Amniotic stem cell (primary cell): ENCODE measurements at regions not wholly inside any gene's neighbourhood (a gene's known extent, or its start where the extent isn't known, plus 50 kb on each side); places are given as distances from the start of the nearest gene placed in this dataset.

Source experiments
- DNase-seq: peaks from one replicate; lab custom pipeline; 2025; lab: John Stamatoyannopoulos, UW

DNA sequence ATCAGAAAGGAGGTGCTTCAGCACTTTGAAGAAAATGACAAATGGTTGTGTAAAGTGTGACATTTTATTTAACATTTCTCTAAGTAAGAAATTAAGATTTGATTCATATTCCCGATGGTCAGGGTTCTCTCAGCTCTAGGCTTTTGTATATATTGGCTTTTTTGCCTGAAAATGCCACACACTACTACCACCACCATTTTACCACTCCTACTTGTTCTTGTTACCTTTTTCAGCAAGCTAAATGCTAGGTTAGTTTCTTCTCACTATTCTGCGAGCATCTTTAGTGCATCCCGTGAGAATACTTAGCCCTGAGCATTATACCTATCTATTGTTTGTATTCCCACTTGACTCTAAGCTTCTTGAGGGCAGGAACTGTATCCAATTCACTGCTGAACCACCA is 177.6 kb upstream of the MTNR1B start:
- no peak for DNase-seq

DNA sequence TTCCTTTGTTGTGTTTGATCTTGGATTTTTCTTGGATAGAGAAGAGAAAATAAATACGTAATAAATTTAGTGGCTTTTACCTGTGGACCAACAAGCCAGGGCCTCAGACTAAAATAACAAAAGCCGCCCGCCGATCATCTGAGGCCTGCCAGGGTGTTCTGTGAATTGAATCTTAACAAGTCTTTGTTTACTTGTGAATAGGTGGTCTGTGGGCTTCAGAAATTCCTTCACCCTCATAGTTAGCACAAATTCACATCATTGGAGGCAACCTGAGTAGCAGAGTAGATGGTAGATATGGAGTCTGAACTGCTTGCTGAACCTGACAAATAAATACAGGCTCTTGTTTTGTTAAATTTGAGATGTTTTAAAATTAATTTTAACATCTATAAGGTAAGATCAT is 176.3 kb upstream of the MTNR1B start:
- no peak for DNase-seq

DNA sequence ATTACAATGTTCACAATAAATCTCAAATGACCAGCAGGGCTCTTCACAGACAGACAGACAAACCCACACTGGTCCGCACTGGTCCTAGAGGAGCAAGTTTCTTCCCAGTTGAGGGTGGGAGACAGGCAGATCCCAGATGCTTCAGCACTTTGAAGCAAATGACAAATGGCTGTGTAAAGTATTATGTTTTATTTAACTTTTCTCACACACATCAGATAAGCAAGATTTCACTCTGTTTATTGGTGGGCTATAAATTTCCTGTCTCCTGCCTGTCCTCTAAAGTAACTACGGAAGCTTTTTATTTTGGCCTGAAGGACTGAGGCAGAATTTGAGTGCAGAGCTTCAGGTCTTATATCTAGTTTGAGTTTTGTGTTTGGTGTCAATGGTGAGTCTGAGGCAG is 174.7 kb upstream of the MTNR1B start:
- no peak for DNase-seq

DNA sequence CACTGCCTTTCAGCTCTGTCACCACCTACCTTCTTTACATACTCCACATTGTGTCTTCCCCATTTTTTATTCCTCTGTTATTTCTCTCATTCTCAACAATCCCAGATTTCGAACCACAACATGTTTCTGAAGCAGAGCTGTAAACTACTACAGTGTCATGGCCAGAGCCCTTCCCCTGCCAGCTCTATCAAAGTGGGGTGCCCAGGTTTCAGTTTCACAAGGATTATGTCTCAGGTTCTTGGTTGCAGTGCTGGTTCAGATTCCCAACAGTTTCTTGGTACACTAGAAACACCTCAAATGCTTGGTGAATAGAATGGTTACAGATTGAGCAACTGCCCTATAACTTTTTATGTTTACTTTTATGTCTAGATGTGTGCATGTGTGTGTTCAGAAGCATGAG is 172.7 kb upstream of the MTNR1B start:
- DNase-seq, result no peak

DNA sequence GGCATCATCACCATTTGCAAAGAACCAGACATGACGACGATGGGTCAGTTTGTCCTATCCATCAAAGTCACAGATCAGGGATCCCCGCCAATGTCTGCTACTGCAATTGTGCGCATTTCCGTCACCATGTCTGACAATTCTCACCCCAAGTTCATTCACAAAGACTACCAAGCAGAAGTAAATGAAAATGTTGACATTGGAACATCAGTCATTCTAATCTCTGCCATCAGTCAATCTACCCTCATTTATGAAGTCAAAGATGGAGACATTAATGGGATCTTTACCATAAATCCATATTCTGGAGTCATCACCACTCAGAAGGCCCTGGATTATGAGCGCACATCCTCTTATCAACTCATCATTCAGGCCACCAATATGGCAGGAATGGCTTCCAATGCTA is 171.6 kb upstream of the MTNR1B start:
- DNase-seq, result no peak

DNA sequence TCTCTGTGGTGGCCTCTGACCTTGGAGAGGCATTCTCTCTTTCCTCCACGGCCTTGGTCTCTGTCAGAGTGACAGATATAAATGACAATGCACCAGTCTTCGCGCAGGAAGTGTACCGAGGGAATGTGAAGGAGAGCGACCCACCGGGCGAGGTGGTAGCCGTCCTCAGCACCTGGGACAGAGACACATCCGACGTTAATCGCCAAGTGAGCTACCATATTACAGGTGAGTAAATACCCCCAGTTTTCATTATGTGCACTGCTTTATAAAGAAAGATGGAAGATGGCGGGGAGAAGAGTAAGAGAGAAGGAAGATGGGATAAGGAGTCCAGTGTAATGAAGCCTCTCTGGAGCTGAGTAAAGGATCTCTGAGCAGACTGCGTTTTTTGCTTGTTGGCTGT is 167.8 kb upstream of the MTNR1B start:
- no peak for DNase-seq

DNA sequence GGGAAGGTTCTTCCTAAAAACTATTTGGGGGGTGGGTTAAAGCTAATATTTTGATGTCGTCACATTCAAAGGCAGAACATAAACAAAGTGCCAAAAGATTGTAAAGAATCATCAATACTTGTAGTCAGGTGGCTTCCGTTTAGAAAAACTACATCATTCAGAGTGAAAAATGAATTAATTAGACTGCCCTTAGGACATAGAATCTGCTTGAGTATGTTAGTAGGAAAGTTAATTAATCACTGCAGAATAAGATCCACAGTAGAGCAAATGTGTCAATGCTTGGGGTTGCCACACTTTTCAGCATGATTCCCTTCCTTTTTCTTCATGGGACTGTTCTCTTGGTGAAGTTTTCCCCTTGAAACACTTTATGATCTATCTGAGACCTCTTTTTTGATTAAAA is 166.8 kb upstream of the MTNR1B start:
- no peak for DNase-seq

DNA sequence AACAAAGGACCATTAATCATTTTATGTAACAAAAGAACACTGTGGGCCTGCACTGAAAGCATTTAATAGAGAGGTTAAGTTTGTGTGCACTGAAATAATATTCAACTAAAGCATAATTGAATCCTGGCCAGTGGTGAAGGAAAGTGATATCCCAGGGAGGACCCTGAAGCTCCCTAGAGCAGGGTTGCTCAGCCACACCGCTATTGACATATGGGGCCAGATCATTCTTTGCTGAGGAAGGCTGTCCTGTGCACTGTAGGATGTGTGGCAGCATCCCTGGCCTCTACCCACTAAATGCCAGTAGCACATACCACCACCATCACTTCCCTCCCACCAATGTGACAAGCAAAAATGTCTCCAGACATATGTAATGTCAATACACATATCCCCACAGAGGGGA is 166.1 kb upstream of the MTNR1B start:
- DNase-seq, result no peak

DNA sequence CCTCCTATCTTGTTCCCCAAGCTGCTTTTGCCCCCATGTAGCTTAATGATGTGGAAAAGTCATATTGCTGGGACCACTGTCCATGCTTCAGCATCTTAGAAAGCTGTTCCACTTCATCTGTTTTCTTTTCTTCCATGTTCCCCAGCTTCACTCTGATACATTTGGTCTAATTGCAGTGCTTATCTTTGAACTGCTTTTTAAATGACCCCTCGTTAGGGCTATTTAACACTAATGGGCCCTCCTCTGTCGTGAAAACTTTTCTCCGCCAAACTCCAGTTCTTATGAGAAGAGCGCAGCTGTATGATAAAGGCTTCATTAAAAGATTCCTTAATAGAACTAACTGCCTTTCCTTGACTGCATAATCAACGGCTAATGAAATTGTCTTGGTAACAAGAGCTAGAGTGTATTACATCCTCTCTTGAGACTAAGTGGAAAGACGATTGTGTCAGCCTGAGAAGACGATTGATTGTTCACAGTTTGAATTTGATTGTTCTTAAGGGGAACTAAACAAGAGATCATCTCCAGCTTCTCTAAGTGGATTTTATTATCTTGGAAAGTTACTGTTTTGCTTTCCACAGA is 165.0 kb upstream of the MTNR1B start:
- no peak for DNase-seq

DNA sequence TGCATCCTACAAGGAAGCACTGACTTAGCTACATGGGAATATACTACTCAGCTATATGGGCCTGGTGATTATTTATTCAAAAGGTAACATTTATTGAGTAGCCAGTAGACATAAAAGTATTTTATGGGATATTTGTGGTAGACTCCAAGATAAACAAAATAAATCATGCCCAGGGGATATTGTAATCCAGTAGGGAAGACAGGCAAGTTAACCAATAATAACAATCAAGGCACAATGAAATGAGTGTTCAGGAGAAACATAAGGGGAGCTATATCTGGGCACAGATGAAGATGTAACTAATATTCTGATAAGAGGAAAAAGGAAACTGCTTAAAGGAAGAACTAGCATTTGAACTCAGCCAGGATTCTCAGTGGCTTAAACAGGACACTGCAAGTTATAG is 161.4 kb upstream of the MTNR1B start:
- no peak for DNase-seq

DNA sequence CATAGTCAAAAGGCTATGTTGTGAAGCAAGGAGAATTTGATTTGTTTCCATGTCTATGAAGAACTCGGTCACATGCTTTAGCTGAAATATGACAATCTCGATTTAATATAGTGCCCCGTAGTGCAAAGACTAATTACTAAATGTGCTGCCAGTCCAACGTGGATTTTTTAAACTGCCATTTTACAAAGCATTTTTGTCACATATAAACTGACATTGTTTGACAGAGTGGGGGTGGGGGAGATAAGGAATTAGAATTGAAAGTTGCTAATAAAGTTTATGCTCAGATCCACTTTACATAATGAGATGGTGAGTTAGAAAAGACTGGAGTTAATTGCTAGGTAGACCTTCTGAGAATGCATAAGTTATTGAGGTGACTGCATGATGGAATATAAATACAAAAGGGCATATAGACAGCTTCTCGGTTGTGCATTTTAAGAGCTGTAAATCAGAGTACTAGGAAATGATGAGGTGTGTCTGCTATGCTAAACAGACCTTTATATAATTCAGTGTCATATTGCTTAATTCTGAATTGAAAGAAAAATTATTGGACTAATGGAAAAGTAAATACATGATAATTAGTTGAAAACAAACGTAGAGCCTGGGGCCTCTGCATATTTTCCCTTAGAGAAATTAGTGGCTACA is 158.9 kb upstream of the MTNR1B start:
- no peak for DNase-seq

DNA sequence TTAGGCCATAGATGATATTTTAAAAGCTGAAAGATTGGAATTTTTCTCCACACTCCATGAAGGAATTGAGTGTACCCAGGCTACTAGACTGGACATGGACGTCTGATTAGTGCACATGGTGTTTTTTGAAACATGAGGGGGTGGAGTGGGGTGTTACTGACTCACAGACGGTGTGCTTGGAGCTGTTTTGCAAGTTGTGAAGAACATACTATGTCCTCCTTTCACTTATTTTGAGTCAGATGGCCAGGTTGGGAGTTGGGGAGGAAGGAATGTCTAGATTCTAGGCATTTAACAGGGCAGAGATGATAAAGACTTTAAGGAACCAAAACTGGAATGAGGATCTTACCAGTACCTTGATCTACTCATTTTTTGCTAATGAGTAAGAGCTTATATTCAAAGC is 158.1 kb upstream of the MTNR1B start:
- no peak for DNase-seq

DNA sequence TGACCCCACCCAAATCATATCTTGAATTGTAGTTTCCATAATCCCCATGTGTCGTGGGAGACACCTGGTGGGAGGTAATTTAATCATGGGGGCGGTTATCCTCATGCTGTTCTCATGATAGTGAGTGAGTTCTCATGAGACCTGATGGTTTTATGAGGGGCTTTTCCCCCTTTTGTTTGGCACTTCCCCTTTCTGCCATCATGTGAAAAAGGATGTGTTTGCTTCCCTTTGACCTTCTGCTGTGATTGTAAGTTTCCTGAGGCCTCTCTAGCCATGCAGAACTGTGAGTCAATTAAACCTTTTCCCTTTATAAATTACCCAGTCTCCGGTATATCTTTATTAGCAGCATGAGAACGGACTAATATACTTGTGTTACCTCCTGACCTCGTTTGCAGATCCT is 156.6 kb upstream of the MTNR1B start:
- DNase-seq, result no peak

DNA sequence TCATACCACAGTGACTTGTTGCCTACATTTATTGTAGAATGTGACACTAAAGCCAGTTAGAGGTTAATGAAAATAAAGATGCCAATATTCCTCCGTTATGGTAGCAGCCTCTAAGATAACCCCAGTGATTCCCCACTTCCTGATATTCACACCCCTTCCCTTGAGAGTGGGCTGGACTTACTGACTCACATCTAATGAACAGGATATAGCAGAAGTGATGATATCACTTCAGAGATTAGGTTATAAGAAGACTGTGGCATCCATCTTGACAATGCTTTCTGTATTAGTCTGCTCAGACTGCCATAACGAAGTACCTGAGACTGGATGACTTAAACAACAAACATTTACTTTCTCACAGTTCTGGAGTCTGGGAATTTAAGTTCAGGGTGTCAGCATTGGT is 149.6 kb upstream of the MTNR1B start:
- no peak for DNase-seq

DNA sequence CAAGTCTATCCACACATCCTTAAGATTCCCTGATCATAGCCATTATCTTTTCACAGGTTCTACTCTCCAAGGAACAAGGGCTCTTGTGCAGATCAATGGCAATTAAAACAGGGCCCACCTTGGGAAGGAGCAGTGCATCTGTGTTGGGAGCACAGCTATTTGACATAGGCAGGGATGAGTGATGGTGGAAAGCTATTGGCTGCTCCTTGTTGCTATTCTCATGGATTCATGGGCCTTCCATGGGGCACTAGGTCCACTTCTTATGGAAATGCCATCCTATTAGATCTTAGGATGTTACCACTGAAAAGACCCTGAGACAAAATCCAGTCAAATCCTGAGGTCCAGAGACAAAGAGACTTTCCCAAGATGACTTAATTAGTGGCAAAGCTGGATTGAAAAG is 148.6 kb upstream of the MTNR1B start:
- DNase-seq, result no peak

DNA sequence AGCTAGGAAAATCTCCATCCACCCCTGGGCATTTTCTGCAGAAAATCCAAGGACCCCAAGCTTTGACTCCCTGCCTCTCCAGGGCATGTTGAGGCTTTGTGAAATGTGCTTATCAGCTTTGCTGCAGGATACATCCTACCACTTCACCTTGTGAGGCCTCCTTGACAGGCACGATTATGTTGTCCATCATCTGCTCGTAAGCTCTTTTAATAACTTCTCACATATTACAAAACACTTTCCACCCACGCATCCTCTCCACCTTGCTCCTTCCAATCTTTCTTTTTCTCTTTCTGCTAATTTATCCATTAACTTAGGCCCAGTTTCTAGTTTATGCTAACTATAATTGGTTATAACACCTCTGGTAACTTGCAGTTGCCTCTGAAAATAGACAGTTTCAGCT is 147.0 kb upstream of the MTNR1B start:
- no peak for DNase-seq

DNA sequence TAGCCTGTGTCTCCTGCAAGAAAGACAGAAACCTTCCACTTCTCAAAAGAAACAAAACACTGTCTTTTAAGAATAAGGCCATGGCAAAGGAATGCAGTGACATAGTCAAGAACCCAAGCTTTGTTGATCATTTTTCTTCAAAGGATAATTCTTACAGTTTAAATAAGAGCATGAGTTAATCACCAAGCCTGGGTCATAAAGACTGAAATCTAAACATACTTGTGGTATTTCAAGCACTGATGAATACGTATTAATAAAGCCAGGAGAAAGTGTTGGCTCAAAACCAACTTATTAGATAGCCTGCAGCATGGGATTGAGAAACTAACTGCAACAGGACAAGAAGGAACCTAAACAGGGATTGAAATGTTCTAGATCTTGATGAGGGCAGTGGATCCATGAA is 143.3 kb upstream of the MTNR1B start:
- no peak for DNase-seq

DNA sequence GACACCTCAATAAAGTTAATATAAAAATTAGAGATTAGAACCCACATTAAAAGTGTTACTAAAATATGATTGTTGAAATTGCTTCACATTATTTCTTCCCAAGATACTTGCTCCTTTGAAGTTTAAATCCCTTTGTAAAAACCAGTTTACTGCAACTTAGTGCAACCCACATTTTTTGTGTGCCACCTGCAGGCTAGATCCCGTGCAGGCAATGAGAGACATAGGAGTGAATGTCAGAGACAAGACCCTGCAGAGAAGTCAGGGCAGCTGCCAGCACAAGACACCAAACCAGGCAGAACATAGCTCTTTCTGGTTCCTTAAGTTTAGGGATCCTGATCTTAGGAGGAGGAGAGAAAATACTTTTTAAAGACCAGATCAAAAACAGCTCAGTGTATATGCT is 142.8 kb upstream of the MTNR1B start:
- no peak for DNase-seq

DNA sequence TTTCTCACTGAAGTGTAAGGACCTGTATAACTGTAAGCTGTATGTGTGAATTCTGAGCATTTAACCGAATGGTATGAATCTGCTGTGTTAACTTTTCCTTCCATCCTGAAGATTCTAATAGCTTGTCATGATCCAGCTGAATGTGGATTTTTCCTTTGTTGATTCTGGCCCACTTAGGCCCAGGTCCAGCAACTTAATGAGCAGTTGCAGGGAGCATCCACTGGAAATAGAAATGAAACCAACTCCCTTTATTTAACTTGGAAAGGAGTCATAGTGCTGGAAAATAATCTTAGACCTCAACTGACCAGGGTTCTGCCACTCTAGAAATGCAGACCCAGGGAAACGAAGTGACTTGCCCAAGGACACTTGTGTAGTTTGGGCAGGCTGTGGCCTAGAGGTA is 142.3 kb upstream of the MTNR1B start:
- no peak for DNase-seq

DNA sequence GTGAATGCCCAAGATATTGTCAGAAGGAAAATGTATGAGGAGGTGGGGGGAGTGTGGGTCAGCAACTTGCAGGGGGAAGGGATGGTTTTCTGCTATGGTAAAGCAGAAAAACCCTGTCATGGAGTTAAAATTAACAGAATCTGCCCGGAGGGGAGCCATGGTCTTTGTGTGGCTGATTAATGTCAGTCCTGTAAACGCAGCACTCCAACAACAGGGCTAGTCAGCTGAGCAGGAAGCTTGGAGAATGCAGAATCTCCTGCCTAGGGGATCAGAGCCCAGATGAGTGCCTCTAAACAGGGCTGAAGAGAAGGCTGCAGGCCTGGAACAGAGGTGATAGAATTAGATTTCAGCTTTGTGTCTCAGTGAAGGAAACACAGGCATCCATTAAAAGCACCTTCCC is 140.9 kb upstream of the MTNR1B start:
- DNase-seq, result no peak

DNA sequence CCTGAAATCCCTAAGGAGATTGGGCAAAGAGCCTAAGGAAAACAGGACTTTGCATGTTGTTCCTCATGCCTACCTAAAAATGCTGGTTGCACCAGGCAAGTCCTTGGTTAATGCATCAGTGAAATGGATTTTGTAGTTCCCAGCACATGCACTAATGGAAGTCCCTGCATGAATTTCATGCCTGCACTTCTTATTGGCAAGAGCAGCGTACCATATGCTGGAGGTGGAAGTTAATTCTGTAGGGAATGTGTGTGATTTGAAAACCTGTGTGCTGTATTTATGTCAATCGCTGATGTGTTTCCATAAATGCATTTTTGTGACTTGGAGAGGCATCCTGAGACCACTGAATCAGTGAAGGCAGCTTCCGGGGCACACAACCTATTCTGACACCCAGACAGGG is 140.3 kb upstream of the MTNR1B start:
- no peak for DNase-seq

DNA sequence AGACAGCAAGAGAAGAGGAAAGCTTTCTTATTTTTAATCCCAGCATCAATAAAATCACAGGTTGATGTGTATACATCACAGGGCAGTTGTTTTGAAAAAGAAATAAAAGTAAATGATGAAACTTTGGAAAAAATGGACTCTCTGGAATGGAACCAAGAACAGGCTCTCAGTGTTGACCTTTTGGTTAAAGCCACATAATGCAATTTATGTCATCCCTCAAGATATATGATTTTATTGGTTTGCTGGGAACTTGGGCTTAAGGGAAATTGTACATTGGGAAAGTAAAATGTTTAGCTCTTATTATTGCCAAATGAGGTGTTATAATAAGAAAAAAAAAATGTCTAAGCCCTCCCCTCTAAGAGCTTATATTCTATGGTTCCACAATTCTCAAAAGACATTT is 139.8 kb upstream of the MTNR1B start:
- no peak for DNase-seq

DNA sequence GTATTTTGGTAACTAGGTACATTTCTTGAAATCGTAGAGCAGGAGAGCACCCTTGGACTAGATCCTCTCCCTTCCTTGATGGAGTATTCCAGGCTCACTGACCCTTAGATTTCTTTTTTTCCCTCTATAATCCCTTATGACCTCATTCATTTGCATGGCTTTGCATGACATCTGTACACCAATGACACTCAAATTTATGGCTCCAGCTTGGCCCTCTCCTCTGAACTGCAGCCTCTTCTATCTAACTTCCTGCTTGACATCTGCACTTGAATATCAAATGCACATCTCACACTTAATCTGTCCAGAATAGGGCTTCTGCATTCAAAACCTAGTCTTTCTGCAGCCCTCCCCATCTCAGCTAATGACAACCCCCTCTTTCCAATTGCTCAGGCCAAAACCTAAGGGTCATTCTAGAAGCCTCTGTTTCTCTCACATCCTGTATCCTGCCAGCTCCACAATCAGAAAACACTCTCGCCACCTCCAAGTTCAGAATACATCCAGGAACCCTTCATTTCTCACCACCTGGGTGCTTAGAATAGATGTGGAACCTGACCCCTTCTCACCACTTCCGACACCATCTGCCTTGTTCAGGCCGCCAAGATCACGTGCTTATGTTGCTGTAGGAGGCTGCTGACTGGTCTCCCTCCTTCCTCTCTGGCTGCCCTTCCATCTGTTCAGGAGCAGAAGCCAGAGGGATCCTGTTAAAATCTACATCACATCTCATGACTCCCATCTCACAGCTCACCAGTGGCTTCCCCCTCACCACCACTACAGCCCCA is 138.9 kb upstream of the MTNR1B start:
- DNase-seq, result no peak
